GM18511 (cell line): ENCODE measurements at regions not wholly inside any gene's neighbourhood (a gene's known extent, or its start where the extent isn't known, plus 50 kb on each side); places are given as distances from the start of the nearest gene placed in this dataset.

Experiments used
- ATAC-seq: cut with Tn5 transposase; IDR thresholded peaks from one replicate; pipeline ENCODE4 v1.9.1; 2021; ENCODE audit warnings: mild to moderate bottlenecking, moderate library complexity; ENCODE audit not compliant: unreplicated experiment

DNA sequence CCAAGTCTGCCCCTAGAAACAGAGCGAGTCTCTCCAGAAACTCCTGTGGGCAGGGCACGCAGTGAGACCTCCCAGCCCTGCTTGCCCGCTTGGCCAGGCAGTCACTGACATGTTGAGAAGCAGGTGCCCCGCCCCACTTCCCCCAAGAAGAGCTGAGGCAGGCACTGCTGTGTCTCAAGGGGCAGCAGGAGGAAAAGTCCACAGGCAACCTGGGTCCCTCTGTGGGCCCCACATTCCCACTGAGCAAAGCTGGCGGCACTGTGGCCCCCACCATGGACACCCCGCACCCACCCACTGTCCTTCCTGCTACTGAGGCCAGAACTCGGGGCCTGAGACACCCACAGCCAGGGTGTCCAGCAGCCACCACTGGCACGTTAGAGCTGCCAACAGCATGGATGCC is 137.3 kb upstream of the NKX1-1 start:
- no peak for ATAC-seq

DNA sequence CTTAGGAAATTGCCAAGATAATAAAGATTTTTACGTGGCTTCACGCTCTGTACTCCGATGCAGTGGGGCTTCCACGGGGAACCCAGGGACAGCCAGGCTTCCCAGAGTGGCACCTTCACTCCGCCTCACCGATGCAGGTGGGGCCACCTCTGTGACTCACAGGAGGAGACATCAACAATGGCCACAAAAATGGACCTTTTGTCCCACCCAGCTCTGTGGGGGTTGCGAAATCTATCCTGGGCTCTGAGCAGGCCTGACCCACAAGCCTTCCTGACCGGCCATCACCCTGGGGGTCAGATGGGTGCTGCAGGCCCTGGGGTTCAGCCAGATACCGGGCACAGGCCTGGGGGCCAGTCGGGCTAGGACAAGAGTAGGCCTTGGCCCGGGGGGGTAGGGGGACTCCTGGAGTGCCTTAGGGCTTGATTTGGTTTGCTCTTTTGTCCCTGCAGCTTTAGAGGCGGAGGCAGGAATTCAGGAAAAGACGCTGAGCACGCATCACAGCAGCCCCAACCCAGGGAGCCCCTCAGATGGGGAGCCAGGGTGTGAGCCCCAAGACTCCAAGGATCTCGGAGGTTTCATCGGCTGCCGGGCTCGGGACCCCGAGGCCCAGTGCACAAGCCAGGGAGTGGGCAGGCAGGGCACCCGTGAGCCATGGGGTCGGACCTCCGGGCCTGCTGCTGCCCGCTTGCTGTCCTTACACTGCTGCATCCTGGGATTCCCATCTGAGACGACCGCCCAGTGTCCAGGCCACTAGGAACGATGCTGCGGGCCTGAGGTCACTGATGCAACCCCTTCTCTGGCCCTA is 136.5 kb upstream of the NKX1-1 start:
- no peak for ATAC-seq

DNA sequence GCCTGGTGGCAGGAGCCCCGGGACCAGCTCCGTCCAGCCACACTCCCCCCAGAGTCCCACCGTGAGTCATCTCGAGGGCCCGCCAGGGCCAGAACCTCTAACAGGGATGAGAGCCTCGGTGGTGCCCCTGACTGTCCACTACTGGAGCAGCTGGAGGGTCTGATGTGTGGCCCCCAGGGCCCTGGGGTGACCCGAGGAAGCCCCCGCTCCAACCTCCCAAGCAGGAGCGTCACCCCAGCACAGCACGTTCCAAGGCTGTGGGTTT is 135.9 kb upstream of the NKX1-1 start:
- ATAC-seq: no peak

DNA sequence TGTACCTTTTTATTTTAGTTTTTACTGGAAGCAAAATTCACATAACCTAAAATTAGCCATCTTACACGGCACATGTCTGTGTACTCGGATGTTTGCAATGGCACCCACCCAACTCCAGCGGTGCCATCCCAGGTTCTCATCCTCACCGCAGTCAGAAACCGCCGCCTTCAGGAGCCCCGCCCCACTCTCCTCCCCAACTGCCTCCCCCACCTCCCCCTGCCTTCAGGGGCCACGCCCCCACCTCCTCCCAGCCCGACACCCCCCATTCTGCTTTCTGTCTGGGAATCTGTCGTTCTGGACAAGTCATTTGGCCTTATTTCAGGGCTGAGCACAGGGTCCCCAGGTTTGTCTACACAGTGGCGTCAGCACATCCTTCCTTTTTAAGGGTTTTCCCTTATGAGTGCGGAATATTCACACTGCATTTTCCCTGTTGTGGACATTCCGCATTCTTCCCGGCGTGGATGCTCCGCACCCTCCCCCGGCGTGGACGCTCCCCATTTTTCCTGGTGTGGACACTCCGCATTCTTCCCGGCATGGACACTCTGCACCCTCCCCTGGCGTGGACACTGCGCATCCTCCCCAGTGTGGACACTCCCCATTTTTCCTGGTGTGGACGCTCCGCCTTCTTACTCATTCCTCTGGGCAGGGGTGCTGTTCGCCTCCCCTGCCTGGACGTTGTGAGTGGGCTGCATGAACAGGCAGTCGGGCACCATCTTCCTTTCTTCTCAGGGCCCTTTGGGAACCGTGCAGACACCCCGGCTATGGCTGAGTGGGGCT is 135.4 kb upstream of the NKX1-1 start:
- ATAC-seq: no peak

DNA sequence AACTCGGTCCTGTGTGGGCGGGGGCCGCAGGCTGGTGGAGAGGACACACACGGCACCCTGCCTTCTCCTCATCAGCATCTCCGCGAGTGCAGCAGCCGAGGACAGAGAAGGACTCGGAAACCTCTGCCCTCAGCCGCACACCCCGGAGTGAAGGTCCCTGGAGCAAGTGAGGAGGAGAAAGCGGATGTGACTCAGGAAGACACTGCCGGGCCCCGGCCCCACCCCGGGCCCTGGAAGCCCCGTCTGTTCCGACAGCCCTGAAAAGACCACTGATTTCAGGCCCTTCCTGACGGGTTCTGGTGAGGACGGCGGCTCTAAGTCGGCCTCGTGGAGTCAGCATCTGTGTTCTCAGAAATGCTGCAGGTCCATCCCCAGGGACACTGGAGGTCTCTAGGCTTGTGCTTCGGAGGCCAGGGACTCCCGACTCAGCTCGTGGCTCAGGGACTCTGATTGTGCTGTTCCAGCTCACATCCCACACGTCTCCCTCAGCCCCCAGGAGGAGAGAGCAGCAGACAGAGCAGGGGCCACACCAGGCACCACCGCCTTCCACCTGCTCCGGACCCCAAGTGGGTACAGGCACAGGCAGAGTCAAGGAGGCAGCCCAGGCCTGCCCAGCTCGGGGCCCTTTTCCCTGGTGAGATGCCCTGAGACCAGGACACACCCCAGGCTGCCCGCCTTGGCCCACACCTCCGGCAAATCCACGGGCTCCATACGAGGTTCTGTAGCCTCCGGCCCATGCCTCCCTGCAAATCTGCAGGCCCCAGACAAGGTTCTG is 134.5 kb upstream of the NKX1-1 start:
- no peak for ATAC-seq

DNA sequence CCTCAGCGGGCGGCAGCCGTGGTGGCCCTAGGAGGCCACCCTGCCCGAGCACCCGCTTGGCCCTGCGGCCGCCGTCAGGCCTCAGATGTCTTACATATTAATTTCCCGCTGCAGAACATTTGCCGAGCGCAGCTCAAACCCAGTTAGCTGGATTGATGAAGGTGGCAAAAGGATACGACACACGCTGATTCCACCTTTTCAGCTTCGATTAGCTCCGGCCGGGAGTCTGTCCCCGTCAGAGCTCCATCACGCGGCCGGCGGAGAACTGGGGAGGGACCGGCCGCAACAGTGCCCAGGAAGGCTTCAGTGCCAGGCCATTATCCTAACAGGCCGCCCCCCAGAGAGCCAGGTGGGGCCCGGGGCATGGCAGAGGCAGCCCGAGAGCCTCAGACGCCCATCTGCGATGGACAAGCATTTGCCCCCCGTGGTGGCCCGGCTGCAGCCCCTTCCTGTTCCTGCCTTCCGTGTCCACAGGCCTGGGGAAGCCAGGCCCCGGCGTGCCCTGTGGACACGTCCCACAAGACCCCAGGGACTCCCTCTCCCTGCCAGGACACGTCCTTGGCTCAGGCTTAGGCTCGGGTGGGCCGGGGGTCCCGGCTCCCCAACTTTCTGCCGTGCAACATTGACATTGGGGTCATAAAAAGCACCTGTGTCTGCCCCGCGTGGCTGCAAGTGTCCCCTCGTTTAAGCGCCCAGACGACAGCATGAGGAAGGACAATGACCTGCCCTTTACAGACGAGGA is 133.8 kb upstream of the NKX1-1 start:
- ATAC-seq: no peak

DNA sequence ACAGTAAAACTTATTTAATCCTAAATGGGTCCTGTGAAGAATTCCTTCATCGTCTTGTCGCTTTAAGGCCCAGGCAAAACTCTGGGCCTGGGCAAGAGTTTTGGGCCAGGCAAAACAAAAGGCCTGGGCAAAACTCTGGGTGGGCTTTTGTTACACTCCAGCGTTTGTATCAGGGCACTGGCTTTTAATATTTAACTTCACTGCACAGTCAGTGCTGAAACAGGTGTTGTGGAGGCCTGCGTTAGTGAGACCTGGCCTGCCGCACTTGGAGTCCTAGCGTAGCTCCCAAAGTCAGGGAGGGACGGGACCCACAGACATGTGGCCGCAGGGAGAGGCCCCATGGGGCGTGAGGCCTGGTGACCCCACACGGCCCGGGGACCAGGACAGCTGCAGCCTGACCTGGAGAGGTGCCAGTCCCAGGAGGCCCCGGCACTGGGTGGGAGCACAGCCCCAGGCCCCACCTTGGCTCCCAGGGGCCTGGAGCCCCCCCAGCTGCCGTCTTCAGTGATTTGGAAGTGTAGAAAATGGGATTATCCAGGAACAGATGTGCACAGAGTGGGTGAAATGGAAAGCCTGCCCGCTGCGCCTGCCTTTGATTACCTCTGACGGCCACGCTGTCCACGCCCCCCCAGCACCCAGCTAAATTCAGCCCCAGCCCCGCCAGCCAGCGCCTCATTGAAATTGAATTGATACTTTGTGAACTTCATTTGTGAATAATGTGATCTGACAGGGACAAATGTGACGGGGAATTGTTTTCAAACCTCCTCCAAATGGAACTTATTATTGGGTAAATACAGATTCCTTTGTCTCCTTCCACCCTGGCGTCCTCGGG is 132.9 kb upstream of the NKX1-1 start:
- no peak for ATAC-seq

DNA sequence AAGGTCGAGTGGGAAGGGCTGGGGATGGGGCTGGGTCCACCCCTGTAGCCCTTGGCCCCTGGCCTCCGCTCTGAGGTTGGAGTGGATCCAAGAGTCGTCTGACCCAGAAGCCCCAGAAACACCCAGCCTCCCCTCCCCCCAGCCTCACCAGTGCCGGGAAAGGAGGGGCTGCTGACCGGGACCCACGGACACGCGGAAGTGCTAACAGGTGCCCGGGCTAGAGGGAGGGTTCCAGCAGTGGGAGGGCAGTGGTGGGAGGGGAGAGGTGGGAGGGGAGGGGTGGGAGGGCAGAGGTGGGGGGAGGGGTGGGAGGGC is 131.8 kb upstream of the NKX1-1 start:
- no peak for ATAC-seq

DNA sequence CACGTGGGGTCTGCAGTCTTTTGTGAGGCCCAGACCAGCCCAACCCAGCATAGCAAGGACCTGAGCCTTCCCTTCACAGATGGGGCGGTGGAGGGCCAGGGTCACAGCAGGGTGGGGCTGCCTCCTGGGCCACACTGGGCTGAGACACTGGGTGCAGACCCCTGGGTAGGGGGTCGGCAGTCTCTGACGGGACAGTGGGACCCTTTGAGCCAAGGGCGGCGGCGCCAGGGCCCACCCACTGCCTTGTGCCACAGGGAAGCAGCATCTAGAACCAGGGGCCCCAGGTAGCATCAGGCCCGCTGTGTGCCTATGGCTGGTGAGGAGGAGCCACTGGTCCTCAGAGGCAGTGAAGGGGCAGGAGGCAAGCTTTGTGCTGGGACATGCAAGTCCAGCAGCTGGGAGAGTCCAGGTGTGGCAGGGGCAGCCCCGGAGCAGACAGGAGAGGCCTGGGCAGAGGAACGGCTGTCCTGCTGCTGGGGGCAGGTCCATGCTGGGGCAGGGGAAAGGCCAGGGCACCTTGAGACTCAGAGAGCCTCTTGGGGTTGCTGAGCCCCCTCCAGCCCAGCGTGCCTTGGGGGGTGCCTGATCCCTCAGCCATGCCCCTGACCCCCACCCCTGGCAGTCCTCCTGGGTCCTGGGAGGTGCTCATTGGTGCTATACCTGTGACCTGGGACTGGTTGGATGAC is 131.3 kb upstream of the NKX1-1 start:
- no peak for ATAC-seq

DNA sequence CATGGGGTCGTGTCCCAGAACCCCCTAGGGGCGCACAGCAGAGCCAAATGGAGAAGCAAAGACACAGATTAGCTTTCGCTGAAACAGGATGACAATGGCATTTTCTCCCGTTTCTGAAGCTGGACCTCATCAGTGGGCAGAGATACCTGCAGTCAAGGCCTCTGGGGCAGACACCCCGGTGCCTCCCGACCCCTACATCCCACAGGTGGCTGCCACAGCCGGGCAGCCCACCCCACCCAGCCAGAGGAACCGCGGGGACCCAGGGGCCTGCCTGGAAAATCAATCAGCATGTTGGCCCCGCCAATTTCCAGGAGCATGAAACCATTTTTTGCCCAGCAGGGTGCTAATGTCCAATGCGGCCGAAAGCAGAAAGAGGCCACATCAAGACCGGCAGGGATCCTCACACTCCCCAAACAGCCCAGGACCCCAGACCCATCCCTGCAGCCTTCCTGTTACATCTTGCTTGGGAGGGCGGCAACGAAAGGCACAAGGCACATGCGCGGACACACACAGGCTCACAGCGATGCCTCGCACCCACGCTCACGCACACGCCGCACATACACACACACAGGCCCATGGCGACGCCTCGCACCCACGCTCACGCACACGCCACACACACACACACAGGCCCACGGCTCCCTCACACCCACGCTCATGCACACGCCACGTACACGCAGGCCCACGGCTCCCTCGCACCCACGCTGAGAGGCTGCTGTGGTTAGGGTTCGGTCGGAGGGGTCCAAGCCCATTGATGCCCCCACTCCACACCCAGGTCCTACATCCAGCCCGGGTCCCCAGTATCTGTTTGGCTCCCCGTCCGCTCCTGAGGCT is 130.6 kb upstream of the NKX1-1 start:
- ATAC-seq: no peak

DNA sequence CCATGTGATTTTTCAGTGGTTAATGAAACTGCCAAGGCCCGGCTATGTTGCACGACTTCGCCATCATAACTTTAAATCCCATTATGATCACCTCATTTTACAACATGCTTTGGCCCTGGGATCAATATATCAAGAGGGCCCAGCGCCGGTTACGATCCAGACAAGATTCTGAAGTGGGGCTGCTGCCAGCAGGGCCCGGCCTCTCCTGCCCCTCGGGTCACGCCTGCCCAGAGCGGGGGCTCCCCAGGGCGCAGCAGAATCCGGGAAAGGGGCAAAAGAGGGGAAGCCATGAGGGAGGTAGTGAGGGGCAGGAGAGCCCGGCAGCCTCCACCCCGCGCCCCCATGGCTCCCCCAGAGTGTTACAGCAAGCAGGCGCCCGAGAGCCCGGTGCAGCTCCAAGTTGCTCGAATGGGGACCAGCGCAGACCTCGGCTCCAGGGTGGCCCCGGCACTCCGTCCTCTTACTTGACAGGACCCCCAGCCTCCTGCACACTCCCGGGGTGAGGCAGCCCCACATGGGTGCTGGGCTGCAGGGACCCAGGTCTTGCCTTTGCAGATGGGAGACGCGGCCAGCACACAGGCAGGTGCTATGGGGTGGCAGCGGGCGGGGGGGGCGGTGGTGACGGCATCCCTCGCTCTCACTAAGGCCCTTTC is 129.8 kb upstream of the NKX1-1 start:
- no peak for ATAC-seq

DNA sequence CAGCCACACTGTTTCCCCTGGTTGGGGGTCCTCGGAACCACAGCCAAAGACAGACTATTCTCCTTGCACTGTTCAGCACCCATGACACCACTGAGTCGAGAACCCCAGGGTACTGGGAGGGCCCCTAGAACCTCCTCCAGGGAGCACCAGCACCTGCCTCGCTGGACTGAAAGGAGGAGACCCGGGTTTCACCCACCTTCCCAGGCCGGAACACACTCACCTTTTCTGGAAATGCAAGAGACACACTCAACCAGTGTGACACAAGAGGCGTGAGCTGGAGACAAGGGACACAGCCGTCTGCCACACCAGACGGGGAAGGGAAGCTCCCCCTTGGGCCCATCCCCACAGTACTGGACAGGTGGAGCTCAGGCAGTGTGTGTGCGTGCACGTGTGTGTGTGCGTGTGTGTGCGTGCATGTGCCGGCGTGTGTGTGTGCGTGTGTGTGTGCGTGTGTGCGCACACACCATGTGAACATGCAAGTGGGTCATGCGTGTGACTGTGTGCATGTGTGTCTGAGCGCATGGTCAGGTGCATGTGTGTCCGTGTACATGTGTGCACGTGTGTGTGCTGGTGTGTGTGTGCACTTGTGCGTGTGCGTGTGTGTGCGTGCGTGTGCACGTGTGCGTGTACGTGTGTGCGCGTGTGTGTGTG is 128.8 kb upstream of the NKX1-1 start:
- no peak for ATAC-seq

DNA sequence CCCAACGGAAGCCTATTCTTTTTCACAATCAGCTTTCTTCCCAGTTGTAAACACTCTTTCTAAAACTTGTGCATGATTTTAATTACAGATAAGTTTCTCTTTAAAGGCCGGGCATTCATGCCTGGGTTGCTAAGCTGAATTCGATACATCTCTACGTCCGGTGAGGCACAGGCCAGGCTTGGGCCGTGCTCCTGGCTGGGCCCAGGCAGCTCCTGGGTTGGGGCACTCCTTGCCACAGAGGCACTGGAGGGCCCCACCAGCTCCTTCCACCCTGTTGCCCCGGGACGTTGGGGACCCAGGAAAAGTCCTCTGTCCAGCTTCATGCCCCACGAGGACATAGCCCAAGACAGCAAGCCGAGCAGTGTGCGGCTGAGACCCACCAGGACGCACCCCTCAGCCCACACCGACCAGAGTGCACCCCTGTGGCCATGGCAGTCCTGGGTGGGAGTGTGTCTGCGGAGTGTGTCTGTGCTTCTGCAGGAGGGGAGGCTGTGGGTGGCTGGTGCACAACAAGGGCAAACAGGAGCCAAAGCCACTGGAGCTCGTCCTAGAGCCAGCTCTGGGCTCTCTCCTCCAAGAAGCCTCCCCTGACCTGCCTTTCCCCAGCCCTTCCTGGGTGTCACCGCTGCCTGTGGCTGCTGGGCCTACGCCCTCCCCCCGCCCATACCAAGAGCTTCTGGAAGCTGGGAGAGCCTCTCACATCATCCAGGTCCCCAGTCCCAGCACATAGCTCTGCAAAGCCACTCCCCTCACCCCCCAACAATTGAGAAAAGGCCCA is 128.0 kb upstream of the NKX1-1 start:
- no peak for ATAC-seq

DNA sequence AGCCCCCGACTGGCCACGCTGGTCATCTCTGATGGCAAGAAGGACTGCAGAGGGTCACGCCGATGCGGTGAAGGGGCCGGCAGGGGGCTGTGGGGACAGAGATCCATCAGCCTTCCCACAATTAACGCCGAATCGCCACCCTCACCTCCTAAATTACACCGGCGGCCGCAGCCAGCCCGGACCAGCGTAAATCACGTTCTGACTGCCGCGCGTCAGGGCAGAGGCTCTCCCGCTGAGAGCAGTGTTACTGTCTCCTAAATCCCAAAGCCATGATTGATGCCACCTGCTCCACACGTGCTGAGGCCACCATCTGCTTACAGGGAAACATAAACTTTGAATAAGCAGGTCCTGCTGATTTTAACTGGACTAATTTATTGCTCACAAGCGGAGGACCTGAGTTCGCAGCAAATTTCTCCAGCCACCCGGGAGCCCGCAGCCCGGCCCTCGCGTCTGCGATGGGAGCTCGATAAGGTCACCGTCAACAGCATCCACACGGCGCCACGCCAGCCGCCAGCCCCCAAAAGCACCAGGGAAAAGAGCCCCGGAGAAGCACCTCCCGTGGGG is 127.3 kb upstream of the NKX1-1 start:
- ATAC-seq: no peak

DNA sequence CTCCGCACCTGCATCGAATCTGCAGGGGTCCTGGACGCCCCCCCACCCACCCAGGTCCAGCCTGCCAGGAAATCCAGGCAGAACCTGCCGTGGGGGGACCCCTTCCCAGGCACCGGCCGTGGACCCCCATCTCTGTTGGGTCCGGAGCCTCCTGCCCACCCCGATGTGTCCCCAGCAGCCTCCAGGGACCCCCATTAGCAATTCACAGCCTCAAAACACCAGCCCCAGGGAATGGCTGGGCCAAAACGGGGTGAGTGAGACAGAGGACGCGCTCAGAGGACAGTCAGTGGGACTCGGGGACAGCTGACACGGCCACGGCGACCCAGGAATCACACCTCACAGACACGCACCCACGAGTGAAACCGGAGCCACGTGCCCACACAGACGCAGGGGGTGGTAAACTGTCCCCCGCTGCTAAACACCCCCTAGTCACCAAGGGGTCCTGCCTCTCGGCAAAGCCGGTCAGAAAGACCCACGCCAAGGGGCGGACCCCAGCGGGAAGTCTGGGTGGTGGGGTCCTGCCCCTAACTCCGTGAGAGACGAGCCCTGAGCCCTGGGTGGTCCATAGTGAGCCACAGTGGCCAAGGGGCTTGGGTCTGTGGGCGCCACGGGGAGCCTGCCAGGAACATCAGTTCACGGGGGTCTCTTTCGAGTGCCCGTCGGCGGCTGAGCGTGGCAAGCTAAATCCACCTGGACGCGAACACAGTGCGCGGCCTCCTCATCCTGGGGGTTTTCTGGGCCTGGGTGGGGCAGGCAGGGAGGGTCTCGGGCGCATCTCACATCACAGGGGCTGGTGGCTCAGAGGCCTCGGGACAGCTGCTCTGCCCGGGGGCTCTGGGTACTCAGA is 126.5 kb upstream of the NKX1-1 start:
- no peak for ATAC-seq
